NB4 (cell line): ENCODE measurements at regions not wholly inside any gene's neighbourhood (a gene's known extent, or its start where the extent isn't known, plus 50 kb on each side); places are given as distances from the start of the nearest gene placed in this dataset.

Experiments used
- CTCF ChIP-seq: IDR thresholded peaks from one replicate; pipeline ENCODE4 v1.5.1; 2012; ENCODE audit warnings: low read depth, low read length
- MAX ChIP-seq: IDR thresholded peaks from 2 replicates; pipeline ENCODE4 v1.6.1; 2011; ENCODE audit warnings: low read depth, low read length
- MYC ChIP-seq: IDR thresholded peaks from 2 replicates; pipeline ENCODE4 v1.6.1; 2011; ENCODE audit warnings: low read depth, low read length
- POLR2A ChIP-seq: IDR thresholded peaks from 2 replicates; pipeline ENCODE4 v1.6.1; 2011; ENCODE audit warnings: mild to moderate bottlenecking; ENCODE audit not compliant: insufficient read length; ENCODE audit errors: extremely low read depth

DNA sequence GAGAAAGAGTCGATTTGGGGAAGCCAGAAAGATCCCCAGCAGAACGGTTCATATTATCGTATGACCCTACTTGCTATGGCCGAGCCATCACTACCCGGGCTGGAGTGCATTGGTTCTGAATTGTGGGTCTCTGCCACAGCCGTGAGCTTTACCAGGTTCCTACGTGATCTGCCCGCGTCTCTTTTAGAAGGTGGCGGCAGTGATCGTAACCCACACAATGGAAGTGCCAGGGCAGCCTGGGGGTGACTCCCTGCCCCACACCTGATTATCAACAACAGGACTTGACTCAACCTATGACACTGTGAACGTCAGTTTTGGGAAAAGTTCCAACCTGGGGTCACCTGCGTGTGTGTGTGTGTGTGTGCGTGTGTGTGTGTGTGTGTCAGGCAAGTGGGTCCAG lies 90.8 kb downstream of the SHOX start:
- TF ChIP-seq CTCF: no peak
- no peak for TF ChIP-seq MAX
- TF ChIP-seq POLR2A: no peak
- no peak for TF ChIP-seq MYC
